Kidney (tissue), 13 donors: ENCODE measurements at regions not wholly inside any gene's neighbourhood (a gene's known extent, or its start where the extent isn't known, plus 50 kb on each side); places are given as distances from the start of the nearest gene placed in this dataset.
A peak's percentile ranks its signal among the peaks of the same experiment; 100 is the strongest.

Experiments used
- DNase-seq, 5 donors: peaks; one replicate each; pipeline ENCODE4 v3.0.0-alpha.2; 2013 to 2020
- FAIRE-seq: peaks from 2 replicates; lab custom pipeline; 2012; peaks lifted over from hg19 to GRCh38; lab: Jason Lieb, UNC
- H3K27ac ChIP-seq, 2 donors: one replicate each; pipeline ENCODE4 v1.7.0; 2013; ENCODE audit warnings: low read depth in 2 of 2, low read length in 2 of 2, inconsistent platforms in 1 of 2
- H3K27me3 ChIP-seq: one replicate; pipeline ENCODE4 v1.7.1; 2013; ENCODE audit warnings: low read length, inconsistent platforms; ENCODE audit not compliant: control insufficient read depth, insufficient read depth
- H3K36me3 ChIP-seq, 3 donors: one replicate each; pipeline versions ENCODE4 v1.7.0 to v1.7.1; 2013; ENCODE audit warnings: low read length in 3 of 3, control low read depth in 1 of 3, inconsistent platforms in 1 of 3; ENCODE audit not compliant: insufficient read depth in 3 of 3, control insufficient read depth in 2 of 3
- H3K4me1 ChIP-seq, 3 donors: one replicate each; pipeline versions ENCODE4 v1.7.0 to v1.7.1; 2013; ENCODE audit warnings: low read length in 3 of 3, inconsistent platforms in 1 of 3, low read depth in 1 of 3; ENCODE audit not compliant: control insufficient read depth in 2 of 3, insufficient read depth in 2 of 3
- H3K4me3 ChIP-seq, 3 donors: one replicate each; pipeline versions ENCODE4 v1.7.0 to v1.8.1; 2013; ENCODE audit warnings: low read length in 3 of 3, control low read depth in 1 of 3, inconsistent platforms in 1 of 3
- H3K9ac ChIP-seq, 3 donors: one replicate each; pipeline versions ENCODE4 v1.7.0 to v1.7.1; 2013; ENCODE audit warnings: low read length in 3 of 3, control low read depth in 1 of 3, inconsistent platforms in 1 of 3
- H3K9me3 ChIP-seq, 3 donors: one replicate each; pipeline versions ENCODE4 v1.7.0 to v1.7.1; 2013; ENCODE audit warnings: low read length in 3 of 3, control low read depth in 1 of 3, inconsistent platforms in 1 of 3; ENCODE audit not compliant: control insufficient read depth in 2 of 3, insufficient read depth in 1 of 3
- intact Hi-C: fragments of 100-400 bp; cut with DNase I; formaldehyde crosslinking; loops from one replicate; pipeline ENCODE4 v1.11.1; 2022
- TF ChIP-seq, protein P1 (sequence below): IDR thresholded peaks from 3 replicates; pipeline ENCODE4 v1.5.1; 2012; ENCODE audit warnings: mild to moderate bottlenecking, moderate library complexity, borderline replicate concordance; ENCODE audit not compliant: insufficient read depth; ENCODE audit errors: extremely low read depth
- donor health status: control.
- donor health status: control.
- donor health status: control.
- donor health status: control.
- donor health status: control.
- donor health status: DM: yes; HTN: yes; CAD: no.
- donor health status: Normal renal cell carcinoma (clear cell type).

GRCh38 chr13:64849196-64849595 is 2380.9 kb downstream of the PCDH9 start:
- intact Hi-C loops, result no loop called here
- TF ChIP-seq, protein P1, sequence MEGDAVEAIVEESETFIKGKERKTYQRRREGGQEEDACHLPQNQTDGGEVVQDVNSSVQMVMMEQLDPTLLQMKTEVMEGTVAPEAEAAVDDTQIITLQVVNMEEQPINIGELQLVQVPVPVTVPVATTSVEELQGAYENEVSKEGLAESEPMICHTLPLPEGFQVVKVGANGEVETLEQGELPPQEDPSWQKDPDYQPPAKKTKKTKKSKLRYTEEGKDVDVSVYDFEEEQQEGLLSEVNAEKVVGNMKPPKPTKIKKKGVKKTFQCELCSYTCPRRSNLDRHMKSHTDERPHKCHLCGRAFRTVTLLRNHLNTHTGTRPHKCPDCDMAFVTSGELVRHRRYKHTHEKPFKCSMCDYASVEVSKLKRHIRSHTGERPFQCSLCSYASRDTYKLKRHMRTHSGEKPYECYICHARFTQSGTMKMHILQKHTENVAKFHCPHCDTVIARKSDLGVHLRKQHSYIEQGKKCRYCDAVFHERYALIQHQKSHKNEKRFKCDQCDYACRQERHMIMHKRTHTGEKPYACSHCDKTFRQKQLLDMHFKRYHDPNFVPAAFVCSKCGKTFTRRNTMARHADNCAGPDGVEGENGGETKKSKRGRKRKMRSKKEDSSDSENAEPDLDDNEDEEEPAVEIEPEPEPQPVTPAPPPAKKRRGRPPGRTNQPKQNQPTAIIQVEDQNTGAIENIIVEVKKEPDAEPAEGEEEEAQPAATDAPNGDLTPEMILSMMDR, result no peak
- DNase-seq (peak in 2 of 5 donors; percentile 12), FAIRE-seq (no peak)
- no peaks in the 10 kb centered on the region for H3K9me3 ChIP-seq
- H3K9ac ChIP-seq, result no peak overlapping the region
- H3K36me3 ChIP-seq, result no peaks in the 10 kb centered on the region
- H3K4me3 ChIP-seq, result no peak overlapping the region
- H3K27ac ChIP-seq, result no peak overlapping the region
- no peaks in the 10 kb centered on the region for H3K27me3 ChIP-seq
- H3K4me1 ChIP-seq, result no peaks in the 10 kb centered on the region

- H3K4me1 ChIP-seq, result no peaks in the 10 kb centered on the region
- TF ChIP-seq, protein P1, result no peak
- no peak for DNase-seq
- H3K36me3 ChIP-seq, result no peaks in the 10 kb centered on the region
- no peak overlapping the region for H3K27ac ChIP-seq
- FAIRE-seq, result no peak
- no peak overlapping the region for H3K9ac ChIP-seq
- H3K9me3 ChIP-seq, result no peaks in the 10 kb centered on the region
- intact Hi-C loops, result no loop called here
- no peak overlapping the region for H3K4me3 ChIP-seq
- H3K27me3 ChIP-seq, result no peaks in the 10 kb centered on the region
Observed at GRCh38 chr13:64847767-64848166, 2382.4 kb downstream of the PCDH9 start.

- intact Hi-C loops, result no loop called here
- no peak overlapping the region for H3K9ac ChIP-seq
- H3K9me3 ChIP-seq, result no peaks in the 10 kb centered on the region
- H3K4me1 ChIP-seq, result no peaks in the 10 kb centered on the region
- H3K27me3 ChIP-seq, result no peaks in the 10 kb centered on the region
- H3K36me3 ChIP-seq, result no peaks in the 10 kb centered on the region
- H3K4me3 ChIP-seq, result no peak overlapping the region
- no peak for FAIRE-seq
- no peak overlapping the region for H3K27ac ChIP-seq
- TF ChIP-seq, protein P1, result no peak
- no peak for DNase-seq
Observed at GRCh38 chr13:64845110-64845509, 2385.0 kb downstream of the PCDH9 start.

GRCh38 chr13:64819081-64819480 is 2411.1 kb downstream of the PCDH9 start:
- FAIRE-seq (no peak), DNase-seq (no peak)
- H3K36me3 ChIP-seq, result no peaks in the 10 kb centered on the region
- intact Hi-C loops, result no loop called here
- H3K27ac ChIP-seq, result no peak overlapping the region
- no peak overlapping the region for H3K4me3 ChIP-seq
- H3K4me1 ChIP-seq, result no peaks in the 10 kb centered on the region
- H3K27me3 ChIP-seq, result no peaks in the 10 kb centered on the region
- no peaks in the 10 kb centered on the region for H3K9me3 ChIP-seq
- TF ChIP-seq, protein P1, result no peak
- no peak overlapping the region for H3K9ac ChIP-seq
